Stimulated activated CD8-positive, alpha-beta memory T cell treated with anti-CD3 and anti-CD28 coated beads, Interleukin-7, amount 100 ng/mL, for 24 hours (primary cell): ENCODE measurements at regions not wholly inside any gene's neighbourhood (a gene's known extent, or its start where the extent isn't known, plus 50 kb on each side); places are given as distances from the start of the nearest gene placed in this dataset.

ENCODE experiments used
- DNase-seq: peaks from one replicate; pipeline ENCODE4 v3.0.0-alpha.2; 2020; ENCODE audit warnings: low read depth

GRCh38 chr21:35127026-35127425 lies 77.9 kb upstream of the RUNX1 start:
- DNase-seq: no peak

GRCh38 chr21:35120631-35121180 lies 71.6 kb upstream of the RUNX1 start:
- no peak for DNase-seq

DNA sequence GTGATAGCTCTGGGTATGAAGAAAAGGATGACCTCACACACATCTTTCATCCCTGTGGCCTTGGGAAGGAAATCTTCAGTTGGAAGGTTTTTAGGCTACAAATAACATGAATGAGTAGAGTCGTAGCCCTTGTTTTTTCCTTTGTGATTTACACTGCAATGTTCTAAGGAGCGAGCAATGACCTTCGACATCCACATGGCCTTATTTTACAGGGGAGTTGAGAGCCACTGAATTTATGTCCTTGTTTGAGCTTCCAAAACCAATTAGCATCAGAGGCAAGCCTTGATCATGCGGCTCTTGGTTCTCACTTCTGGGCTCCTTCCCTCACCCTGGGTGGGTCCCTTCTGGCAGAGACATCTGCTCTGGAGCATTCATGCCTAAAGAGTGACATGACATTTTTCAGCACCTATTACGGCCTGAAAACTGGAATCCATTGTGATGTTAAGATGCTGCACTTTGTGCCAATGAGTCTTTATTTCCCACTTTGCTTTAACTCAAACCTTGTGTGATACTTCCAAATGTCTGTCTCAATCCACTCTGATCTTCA lies 70.5 kb upstream of the RUNX1 start:
- DNase-seq: no peak

DNA sequence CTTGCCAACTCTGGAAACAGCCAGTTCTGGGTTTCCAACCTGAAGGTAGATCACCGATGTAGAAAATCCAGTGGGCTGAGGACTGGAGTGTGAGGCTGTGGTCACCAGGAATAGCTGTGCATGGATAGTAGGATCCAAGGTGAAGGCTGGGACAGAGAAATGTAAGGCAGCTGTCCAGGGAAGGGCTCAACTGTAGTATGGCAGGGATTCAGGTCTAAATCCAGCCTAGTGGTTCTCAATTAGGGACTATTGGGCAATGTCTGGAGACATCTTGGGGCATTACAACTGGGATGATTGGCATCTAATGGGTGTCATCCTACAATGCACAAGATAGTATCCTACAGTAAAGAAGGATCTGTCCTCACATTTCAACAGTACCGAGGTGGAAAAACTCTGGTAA lies 67.7 kb upstream of the RUNX1 start:
- no peak for DNase-seq

- no peak for DNase-seq
These were observed 64.0 kb upstream of the RUNX1 start for GRCh38 chr21:35113064-35113463.

- DNase-seq: no peak
These were observed 62.3 kb upstream of the RUNX1 start for GRCh38 chr21:35111321-35111930.

DNA sequence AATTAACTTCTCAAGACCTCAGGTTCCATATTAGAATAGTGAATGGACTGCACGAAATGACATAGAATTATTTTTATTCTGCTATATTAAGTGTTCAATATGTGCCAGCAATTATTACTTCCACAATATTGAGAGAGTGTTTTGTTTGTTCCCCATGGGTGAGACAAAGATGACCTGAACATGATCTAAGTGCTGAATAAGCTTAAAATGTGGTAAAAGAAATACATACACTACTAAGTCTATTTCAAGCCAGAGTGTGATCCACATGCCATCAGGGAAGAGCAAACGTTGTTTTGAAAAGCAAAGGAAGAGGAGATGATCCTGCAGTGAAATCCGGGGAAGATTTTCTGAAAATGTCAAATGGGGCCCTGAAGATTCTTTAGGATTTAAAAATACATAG lies 59.8 kb upstream of the RUNX1 start:
- DNase-seq: no peak

DNA sequence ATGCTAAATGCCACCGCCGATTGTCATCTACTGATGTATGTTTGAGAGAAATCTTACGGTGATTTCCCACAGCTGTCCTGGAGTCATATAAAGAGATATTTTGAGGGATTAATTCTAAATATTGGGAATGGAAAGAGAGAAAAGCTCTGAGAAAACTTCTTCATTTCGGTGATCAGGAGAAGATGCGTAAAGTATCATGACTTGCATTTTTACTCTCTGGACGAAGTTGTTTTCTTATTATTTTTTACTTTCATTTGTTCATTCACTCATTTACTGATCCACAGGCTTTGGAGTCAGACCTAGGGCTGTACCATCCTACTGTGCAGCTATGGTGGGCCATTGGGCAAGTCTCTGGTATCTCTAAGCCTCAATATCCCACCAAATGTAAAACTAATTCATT lies 58.4 kb upstream of the RUNX1 start:
- no peak for DNase-seq

- no peak for DNase-seq
These were observed 57.2 kb upstream of the RUNX1 start for GRCh38 chr21:35106246-35106835.

GRCh38 chr21:35102488-35103371 lies 53.6 kb upstream of the RUNX1 start:
- no peak for DNase-seq

GRCh38 chr21:35100349-35100811 lies 51.3 kb upstream of the RUNX1 start:
- no peak for DNase-seq

DNA sequence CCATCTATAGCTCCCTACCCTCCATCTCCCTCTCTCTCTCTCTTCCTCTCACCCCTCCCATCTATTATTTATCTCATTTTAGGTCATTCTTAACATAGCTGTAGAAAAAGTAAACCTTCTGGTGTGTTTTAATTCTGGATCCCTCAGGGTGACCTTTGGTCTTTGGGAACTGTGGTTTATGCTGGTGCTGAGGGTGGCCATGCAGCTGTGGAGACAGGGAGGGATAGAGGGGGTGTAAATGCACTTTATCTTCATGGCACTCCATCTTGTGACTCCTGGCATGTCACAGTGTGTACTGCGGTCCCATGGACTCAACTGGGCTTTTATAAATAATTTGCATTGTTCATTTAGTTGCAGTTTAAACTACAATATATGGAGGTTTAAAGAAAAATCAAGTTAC lies 50.2 kb upstream of the RUNX1 start:
- DNase-seq: no peak
